ENCODE measurements at regions not wholly inside any gene's neighbourhood (a gene's known extent, or its start where the extent isn't known, plus 50 kb on each side); places are given as distances from the start of the nearest gene placed in this dataset.

DNA sequence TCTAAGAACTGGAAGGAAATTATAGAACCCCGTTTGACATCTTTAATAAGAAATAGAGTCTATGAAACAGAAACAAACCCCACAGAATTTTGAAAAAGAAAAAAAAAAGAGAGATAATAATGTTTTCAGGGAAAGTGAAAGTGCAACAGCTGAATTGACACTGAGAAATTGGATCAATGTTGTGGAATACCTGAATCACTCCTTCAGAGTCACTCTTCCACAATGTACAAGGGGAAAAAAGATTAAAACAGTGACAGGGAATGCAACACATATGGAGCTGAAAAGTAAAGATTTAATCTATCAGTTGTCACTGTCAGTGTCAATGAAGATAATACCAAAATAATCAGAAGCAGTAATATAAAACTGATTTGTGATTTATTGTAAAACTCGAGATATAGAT lies 520.8 kb upstream of the HS3ST5 start:
- TF ChIP-seq, protein P1, sequence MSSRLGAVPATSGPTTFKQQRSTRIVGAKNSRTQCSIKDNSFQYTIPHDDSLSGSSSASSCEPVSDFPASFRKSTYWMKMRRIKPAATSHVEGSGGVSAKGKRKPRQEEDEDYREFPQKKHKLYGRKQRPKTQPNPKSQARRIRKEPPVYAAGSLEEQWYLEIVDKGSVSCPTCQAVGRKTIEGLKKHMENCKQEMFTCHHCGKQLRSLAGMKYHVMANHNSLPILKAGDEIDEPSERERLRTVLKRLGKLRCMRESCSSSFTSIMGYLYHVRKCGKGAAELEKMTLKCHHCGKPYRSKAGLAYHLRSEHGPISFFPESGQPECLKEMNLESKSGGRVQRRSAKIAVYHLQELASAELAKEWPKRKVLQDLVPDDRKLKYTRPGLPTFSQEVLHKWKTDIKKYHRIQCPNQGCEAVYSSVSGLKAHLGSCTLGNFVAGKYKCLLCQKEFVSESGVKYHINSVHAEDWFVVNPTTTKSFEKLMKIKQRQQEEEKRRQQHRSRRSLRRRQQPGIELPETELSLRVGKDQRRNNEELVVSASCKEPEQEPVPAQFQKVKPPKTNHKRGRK (CRISPR knock-in tag; IDR thresholded peaks at IDR 0.05; ENCODE audit: borderline replicate concordance) = no peak
- no peak for TF ChIP-seq SMAD3 (CRISPR knock-in tag; IDR thresholded peaks at IDR 0.05; ENCODE audit: borderline replicate concordance)
- TF ChIP-seq, protein P2, sequence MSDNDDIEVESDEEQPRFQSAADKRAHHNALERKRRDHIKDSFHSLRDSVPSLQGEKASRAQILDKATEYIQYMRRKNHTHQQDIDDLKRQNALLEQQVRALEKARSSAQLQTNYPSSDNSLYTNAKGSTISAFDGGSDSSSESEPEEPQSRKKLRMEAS (CRISPR knock-in tag; IDR thresholded peaks at IDR 0.05) = no peak
